ENCODE measurements at regions not wholly inside any gene's neighbourhood (a gene's known extent, or its start where the extent isn't known, plus 50 kb on each side); places are given as distances from the start of the nearest gene placed in this dataset.

GRCh38 chr9:31612336-31613030 is 772.0 kb upstream of the ACO1 start:
- DNase-seq (ENCODE audit: low read depth in 2 of 2), result no peak

- DNase-seq (ENCODE audit: low read depth in 2 of 2), result no peak
Measured at GRCh38 chr9:31615966-31616365, 768.5 kb upstream of the ACO1 start.

- no peak for DNase-seq (ENCODE audit: low read depth in 2 of 2)
Measured at GRCh38 chr9:31623511-31623910, 760.9 kb upstream of the ACO1 start.

- DNase-seq (ENCODE audit: low read depth in 2 of 2), result no peak
Measured at GRCh38 chr9:31629292-31629691, 755.2 kb upstream of the ACO1 start.

GRCh38 chr9:31637265-31637664 is 747.2 kb upstream of the ACO1 start:
- no peak for DNase-seq (ENCODE audit: low read depth in 2 of 2)

GRCh38 chr9:31637861-31638260 is 746.6 kb upstream of the ACO1 start:
- no peak for DNase-seq (ENCODE audit: low read depth in 2 of 2)

- DNase-seq (ENCODE audit: low read depth in 2 of 2), result no peak
Measured at GRCh38 chr9:31639451-31639850, 745.0 kb upstream of the ACO1 start.

GRCh38 chr9:31669311-31669710 is 715.1 kb upstream of the ACO1 start:
- no peak for DNase-seq (ENCODE audit: low read depth in 2 of 2)

GRCh38 chr9:31671011-31671410 is 713.4 kb upstream of the ACO1 start:
- DNase-seq (ENCODE audit: low read depth in 2 of 2), result no peak

GRCh38 chr9:31674264-31674663 is 710.2 kb upstream of the ACO1 start:
- no peak for DNase-seq (ENCODE audit: low read depth in 2 of 2)

- no peak for DNase-seq (ENCODE audit: low read depth in 2 of 2)
Measured at GRCh38 chr9:31677415-31677814, 707.0 kb upstream of the ACO1 start.

- no peak for DNase-seq (ENCODE audit: low read depth in 2 of 2)
Measured at GRCh38 chr9:31677877-31678276, 706.6 kb upstream of the ACO1 start.

- no peak for DNase-seq (ENCODE audit: low read depth in 2 of 2)
Measured at GRCh38 chr9:31683116-31683515, 701.3 kb upstream of the ACO1 start.

- no peak for DNase-seq (ENCODE audit: low read depth in 2 of 2)
Measured at GRCh38 chr9:31697956-31698355, 686.5 kb upstream of the ACO1 start.

GRCh38 chr9:31699836-31700235 is 684.6 kb upstream of the ACO1 start:
- DNase-seq (ENCODE audit: low read depth in 2 of 2), result no peak

GRCh38 chr9:31700252-31701045 is 684.0 kb upstream of the ACO1 start:
- DNase-seq (ENCODE audit: low read depth in 2 of 2), result peak in 1 of 2 donors; percentile 1

- no peak for DNase-seq (ENCODE audit: low read depth in 2 of 2)
Measured at GRCh38 chr9:31702957-31703356, 681.5 kb upstream of the ACO1 start.

- DNase-seq (ENCODE audit: low read depth in 2 of 2), result no peak
Measured at GRCh38 chr9:31715250-31715649, 669.2 kb upstream of the ACO1 start.

- DNase-seq (ENCODE audit: low read depth in 2 of 2), result no peak
Measured at GRCh38 chr9:31719262-31719661, 665.2 kb upstream of the ACO1 start.

GRCh38 chr9:31730398-31730797 is 654.0 kb upstream of the ACO1 start:
- DNase-seq (ENCODE audit: low read depth in 2 of 2), result no peak

GRCh38 chr9:31733166-31733565 is 651.3 kb upstream of the ACO1 start:
- no peak for DNase-seq (ENCODE audit: low read depth in 2 of 2)

GRCh38 chr9:31736581-31737179 is 647.8 kb upstream of the ACO1 start:
- no peak for DNase-seq (ENCODE audit: low read depth in 2 of 2)

GRCh38 chr9:31740705-31741104 is 643.7 kb upstream of the ACO1 start:
- DNase-seq (ENCODE audit: low read depth in 2 of 2), result no peak
